SU-DHL-6 (cell line): ENCODE measurements at regions not wholly inside any gene's neighbourhood (a gene's known extent, or its start where the extent isn't known, plus 50 kb on each side); places are given as distances from the start of the nearest gene placed in this dataset.

ENCODE experiments used
- CTCF ChIP-seq: fragments of 200-600 bp; sonication (generic); IDR thresholded peaks from one replicate; pipeline ENCODE4 v1.5.1; 2017; ENCODE audit warnings: antibody characterized with exemption, mild to moderate bottlenecking, low read length, moderate library complexity; ENCODE audit not compliant: insufficient read depth, poor library complexity, severe bottlenecking
- EZH2phosphoT487 ChIP-seq: fragments of 200-600 bp; sonication (generic), shearing (Covaris generic); conservative IDR thresholded peaks from 2 replicates; pipeline ENCODE4 v1.6.1; 2018; ENCODE audit warnings: mild to moderate bottlenecking, antibody characterized with exemption, low read length, moderate library complexity, mixed read lengths

- TF ChIP-seq CTCF, result no peak
- TF ChIP-seq EZH2phosphoT487, result no peak
These were observed 344.9 kb downstream of the PTPRU start for GRCh38 chr1:29581256-29581655.
